Neural cell (in vitro differentiated cells): ENCODE measurements at regions not wholly inside any gene's neighbourhood (a gene's known extent, or its start where the extent isn't known, plus 50 kb on each side); places are given as distances from the start of the nearest gene placed in this dataset.

Source experiments
- EZH2 ChIP-seq: fragments of 200-600, 300-800 bp; shearing (Covaris generic), sonication (generic); IDR thresholded peaks from 2 replicates; pipeline ENCODE4 v1.6.1; 2014; ENCODE audit warnings: antibody characterized with exemption, low read length, borderline replicate concordance, mild to moderate bottlenecking; ENCODE audit not compliant: insufficient read depth, poor library complexity, severe bottlenecking
- POLR2AphosphoS5 ChIP-seq: IDR thresholded peaks from 2 replicates; pipeline ENCODE4 v1.6.1; 2012
- RAD21 ChIP-seq: fragments of 450-650 bp; conservative IDR thresholded peaks from 2 replicates; pipeline ENCODE4 v1.6.1; 2014; ENCODE audit warnings: antibody characterized with exemption, mild to moderate bottlenecking, moderate library complexity
- TF ChIP-seq, protein P1 (sequence below): fragments of 450-650 bp; IDR thresholded peaks from 2 replicates; pipeline ENCODE4 v1.5.1; 2014; ENCODE audit warnings: antibody characterized with exemption, mild to moderate bottlenecking, moderate library complexity; ENCODE audit not compliant: poor library complexity, severe bottlenecking
- TF ChIP-seq, protein P2 (sequence below): IDR thresholded peaks from 2 replicates; pipeline ENCODE4 v1.6.1; 2012; ENCODE audit warnings: borderline replicate concordance

GRCh38 chr4:1512738-1513660 is 106.8 kb upstream of the NKX1-1 start:
- TF ChIP-seq RAD21 (peak; percentile 49), POLR2AphosphoS5 (no peak), EZH2 (no peak)
- TF ChIP-seq, protein P1, sequence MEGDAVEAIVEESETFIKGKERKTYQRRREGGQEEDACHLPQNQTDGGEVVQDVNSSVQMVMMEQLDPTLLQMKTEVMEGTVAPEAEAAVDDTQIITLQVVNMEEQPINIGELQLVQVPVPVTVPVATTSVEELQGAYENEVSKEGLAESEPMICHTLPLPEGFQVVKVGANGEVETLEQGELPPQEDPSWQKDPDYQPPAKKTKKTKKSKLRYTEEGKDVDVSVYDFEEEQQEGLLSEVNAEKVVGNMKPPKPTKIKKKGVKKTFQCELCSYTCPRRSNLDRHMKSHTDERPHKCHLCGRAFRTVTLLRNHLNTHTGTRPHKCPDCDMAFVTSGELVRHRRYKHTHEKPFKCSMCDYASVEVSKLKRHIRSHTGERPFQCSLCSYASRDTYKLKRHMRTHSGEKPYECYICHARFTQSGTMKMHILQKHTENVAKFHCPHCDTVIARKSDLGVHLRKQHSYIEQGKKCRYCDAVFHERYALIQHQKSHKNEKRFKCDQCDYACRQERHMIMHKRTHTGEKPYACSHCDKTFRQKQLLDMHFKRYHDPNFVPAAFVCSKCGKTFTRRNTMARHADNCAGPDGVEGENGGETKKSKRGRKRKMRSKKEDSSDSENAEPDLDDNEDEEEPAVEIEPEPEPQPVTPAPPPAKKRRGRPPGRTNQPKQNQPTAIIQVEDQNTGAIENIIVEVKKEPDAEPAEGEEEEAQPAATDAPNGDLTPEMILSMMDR, result peak; percentile 67
- TF ChIP-seq, protein P2, sequence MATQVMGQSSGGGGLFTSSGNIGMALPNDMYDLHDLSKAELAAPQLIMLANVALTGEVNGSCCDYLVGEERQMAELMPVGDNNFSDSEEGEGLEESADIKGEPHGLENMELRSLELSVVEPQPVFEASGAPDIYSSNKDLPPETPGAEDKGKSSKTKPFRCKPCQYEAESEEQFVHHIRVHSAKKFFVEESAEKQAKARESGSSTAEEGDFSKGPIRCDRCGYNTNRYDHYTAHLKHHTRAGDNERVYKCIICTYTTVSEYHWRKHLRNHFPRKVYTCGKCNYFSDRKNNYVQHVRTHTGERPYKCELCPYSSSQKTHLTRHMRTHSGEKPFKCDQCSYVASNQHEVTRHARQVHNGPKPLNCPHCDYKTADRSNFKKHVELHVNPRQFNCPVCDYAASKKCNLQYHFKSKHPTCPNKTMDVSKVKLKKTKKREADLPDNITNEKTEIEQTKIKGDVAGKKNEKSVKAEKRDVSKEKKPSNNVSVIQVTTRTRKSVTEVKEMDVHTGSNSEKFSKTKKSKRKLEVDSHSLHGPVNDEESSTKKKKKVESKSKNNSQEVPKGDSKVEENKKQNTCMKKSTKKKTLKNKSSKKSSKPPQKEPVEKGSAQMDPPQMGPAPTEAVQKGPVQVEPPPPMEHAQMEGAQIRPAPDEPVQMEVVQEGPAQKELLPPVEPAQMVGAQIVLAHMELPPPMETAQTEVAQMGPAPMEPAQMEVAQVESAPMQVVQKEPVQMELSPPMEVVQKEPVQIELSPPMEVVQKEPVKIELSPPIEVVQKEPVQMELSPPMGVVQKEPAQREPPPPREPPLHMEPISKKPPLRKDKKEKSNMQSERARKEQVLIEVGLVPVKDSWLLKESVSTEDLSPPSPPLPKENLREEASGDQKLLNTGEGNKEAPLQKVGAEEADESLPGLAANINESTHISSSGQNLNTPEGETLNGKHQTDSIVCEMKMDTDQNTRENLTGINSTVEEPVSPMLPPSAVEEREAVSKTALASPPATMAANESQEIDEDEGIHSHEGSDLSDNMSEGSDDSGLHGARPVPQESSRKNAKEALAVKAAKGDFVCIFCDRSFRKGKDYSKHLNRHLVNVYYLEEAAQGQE, result no peak
